Common myeloid progenitor, CD34-positive (primary cell): ENCODE measurements at regions not wholly inside any gene's neighbourhood (a gene's known extent, or its start where the extent isn't known, plus 50 kb on each side); places are given as distances from the start of the nearest gene placed in this dataset.
A peak's percentile ranks its signal among the peaks of the same experiment; 100 is the strongest.

ENCODE experiments used
- CTCF ChIA-PET: fragments of 350-600 bp; sonication (Branson Sonifier 250); formaldehyde crosslinking; loops from one replicate; lab custom pipeline; 2021; ENCODE audit warnings: antibody characterized with exemption; lab: Charles Lee
- POLR2A ChIA-PET: fragments of 350-600 bp; sonication (Branson Sonifier 250); formaldehyde crosslinking; loops from one replicate; lab custom pipeline; 2021; ENCODE audit warnings: antibody characterized with exemption; lab: Charles Lee
- DNase-seq, 3 donors: peaks; one replicate each; pipeline versions ENCODE4 v3.0.0 to v3.0.0-alpha.2; 2013
- H3K27ac ChIP-seq, 2 experiments: 1 replicate in 1 of 2; 2 replicates in 1 of 2; pipeline ENCODE4 v1.7.0; 2013; ENCODE audit warnings: inconsistent platforms in 2 of 2, low read length in 2 of 2, mild to moderate bottlenecking in 2 of 2, low read depth in 1 of 2, moderate library complexity in 1 of 2; ENCODE audit not compliant: severe bottlenecking in 2 of 2, insufficient read depth in 1 of 2, poor library complexity in 1 of 2
- H3K27me3 ChIP-seq, 5 experiments: replicated peaks in 2 of 5; 1 replicate in 3 of 5; 2 replicates in 2 of 5; pipeline versions ENCODE4 v1.6.1 to v1.7.0; 2013; ENCODE audit warnings: low read length in 4 of 5, mild to moderate bottlenecking in 2 of 5, moderate library complexity in 2 of 5, inconsistent platforms in 1 of 5; ENCODE audit not compliant: insufficient read depth in 5 of 5, control insufficient read depth in 4 of 5
- H3K36me3 ChIP-seq, 4 experiments: 1 replicate in 2 of 4; 2 replicates in 2 of 4; pipeline versions ENCODE4 v1.6.1 to v1.7.0; 2013; ENCODE audit warnings: low read length in 3 of 4, control low read depth in 1 of 4, mild to moderate bottlenecking in 1 of 4; ENCODE audit not compliant: control insufficient read depth in 4 of 4, insufficient read depth in 4 of 4
- H3K4me1 ChIP-seq, 4 experiments: 1 replicate in 3 of 4; 2 replicates in 1 of 4; pipeline versions ENCODE4 v1.6.1 to v1.7.1; 2013; ENCODE audit warnings: low read length in 3 of 4, mild to moderate bottlenecking in 3 of 4, control low read depth in 1 of 4, inconsistent platforms in 1 of 4, moderate library complexity in 1 of 4; ENCODE audit not compliant: control insufficient read depth in 4 of 4, insufficient read depth in 4 of 4; ENCODE audit errors: control extremely low read depth in 1 of 4
- H3K4me3 ChIP-seq, 7 experiments: 1 replicate in 4 of 7; 2 replicates in 3 of 7; pipeline versions ENCODE4 v1.5.1 to v1.7.0; 2013; ENCODE audit warnings: mild to moderate bottlenecking in 7 of 7, low read length in 6 of 7, moderate library complexity in 6 of 7, inconsistent platforms in 2 of 7, low read depth in 2 of 7, control low read depth in 1 of 7; ENCODE audit not compliant: insufficient read depth in 4 of 7, control insufficient read depth in 1 of 7; ENCODE audit errors: extremely low read depth in 1 of 7
- H3K9me3 ChIP-seq, 5 experiments: 1 replicate in 4 of 5; 2 replicates in 1 of 5; pipeline versions ENCODE4 v1.6.1 to v1.7.1; 2013; ENCODE audit warnings: low read length in 4 of 5, mild to moderate bottlenecking in 2 of 5, inconsistent platforms in 1 of 5, low read depth in 1 of 5, moderate library complexity in 1 of 5; ENCODE audit not compliant: control insufficient read depth in 4 of 5, insufficient read depth in 2 of 5; ENCODE audit errors: control extremely low read depth in 1 of 5
- WGBS: methylation state at CpG from one replicate; pipeline ENCODE4 v1.1.5; 2013; ENCODE audit not compliant: insufficient coverage; 5-methylcytosine and 5-hydroxymethylcytosine counted together

DNA sequence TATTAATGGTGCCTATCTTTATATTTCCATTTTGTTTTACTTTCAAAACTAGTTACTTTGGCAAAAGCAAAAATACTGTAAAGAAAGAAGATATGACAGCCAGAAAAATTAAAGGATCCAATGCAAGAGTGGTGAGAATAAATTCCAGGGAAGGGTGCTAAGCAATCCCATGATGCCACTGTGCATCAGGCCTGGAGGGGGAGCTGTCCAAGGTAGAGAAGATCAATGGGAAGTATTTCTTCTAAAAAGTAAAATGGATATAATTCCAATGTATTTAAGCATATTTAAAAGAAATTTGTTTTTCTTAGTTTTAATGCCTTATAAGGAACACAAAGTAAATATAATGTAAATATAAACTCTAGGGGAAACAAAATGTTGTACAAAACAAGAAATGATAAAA, 1382.2 kb upstream of the B3GALT2 start:
- POLR2A ChIA-PET = no interaction called here
- Histone ChIP-seq H3K4me1 (no peaks in the 10 kb centered on the region), H3K9me3 (no peaks in the 10 kb centered on the region), H3K4me3 (no peak overlapping the region), H3K36me3 (no peaks in the 10 kb centered on the region), H3K27ac (no peak overlapping the region), H3K27me3 (no peaks in the 10 kb centered on the region)
- CTCF ChIA-PET = no interaction called here
- no peak for DNase-seq

DNA sequence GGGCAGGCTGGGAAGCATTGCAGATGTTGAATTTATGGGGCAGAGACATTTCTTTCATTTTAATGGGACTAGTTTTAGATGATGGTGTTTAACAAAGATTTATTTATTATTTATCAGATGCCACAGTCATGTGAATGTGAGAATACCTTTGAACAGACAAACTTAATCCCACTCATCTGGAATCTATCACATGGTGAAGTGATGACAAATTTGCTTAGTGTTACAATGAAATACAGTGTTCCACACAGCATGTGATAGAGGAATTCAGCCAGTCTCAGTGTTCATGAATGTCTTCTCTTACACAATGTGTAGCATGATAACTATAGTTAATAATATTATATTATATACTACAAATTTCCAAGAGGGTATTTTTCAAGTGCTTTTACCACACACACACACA, 1361.7 kb upstream of the B3GALT2 start:
- Histone ChIP-seq H3K27me3 (no peaks in the 10 kb centered on the region), H3K4me3 (no peak overlapping the region), H3K9me3 (no peaks in the 10 kb centered on the region), H3K4me1 (peaks cover 0 to 5% (median 0%) of the 10 kb centered on the region in 4 experiments), H3K36me3 (no peaks in the 10 kb centered on the region), H3K27ac (no peak overlapping the region)
- no peak for DNase-seq
- POLR2A ChIA-PET = interaction anchor here (0.5 kb wide), 1 partner anchor 17 kb away, joined by 3 read pairs; no protein-coding TSS in a partner anchor
- CTCF ChIA-PET = no interaction called here

DNA sequence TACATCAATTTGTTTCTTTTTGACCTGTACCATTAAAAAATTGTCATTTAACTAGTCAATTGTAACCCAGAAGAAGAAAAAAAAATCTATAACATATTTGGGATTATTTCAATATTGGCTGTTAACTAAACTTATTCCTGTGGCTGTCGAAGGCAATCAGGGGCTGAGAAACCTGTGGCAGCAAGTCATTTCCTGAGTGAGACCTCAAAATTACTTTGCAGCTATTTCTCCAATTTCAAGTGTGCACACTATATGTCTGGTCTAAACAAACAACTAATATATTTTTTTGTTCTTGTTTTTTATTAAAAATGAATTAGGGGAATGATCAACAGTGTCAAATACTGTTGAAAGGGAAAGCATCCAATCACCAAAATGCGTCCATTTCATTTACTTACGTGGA, 1357.6 kb upstream of the B3GALT2 start:
- Histone ChIP-seq H3K4me3 (no peak overlapping the region), H3K27ac (no peak overlapping the region), H3K27me3 (no peaks in the 10 kb centered on the region), H3K9me3 (no peaks in the 10 kb centered on the region), H3K36me3 (no peaks in the 10 kb centered on the region), H3K4me1 (peaks cover 0 to 5% (median 0%) of the 10 kb centered on the region in 4 experiments)
- WGBS = 100% methylated on average over 2 of the region's 3 CpGs
- DNase-seq = peak in 1 of 3 donors; percentile 10
- POLR2A ChIA-PET = no interaction called here
- CTCF ChIA-PET = no interaction called here

DNA sequence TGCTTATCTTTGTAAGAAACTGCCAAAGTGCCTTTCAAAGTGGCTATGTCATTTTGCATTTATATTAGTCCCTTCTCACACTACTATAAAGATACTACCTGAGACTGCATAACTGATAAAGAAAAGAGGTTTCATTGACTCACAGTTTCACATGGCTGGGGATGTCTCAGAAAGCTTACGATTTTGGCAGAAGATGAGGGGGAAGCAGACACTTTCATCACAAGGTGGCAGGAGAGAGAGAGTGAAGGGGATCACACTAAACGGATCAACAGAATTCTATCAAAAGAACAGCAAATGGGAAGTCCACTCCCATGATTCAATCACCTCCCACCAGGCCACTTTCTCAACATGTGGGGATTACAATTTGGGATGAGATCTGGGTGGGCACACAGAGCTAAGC, 1352.0 kb upstream of the B3GALT2 start:
- Histone ChIP-seq H3K4me1 (peaks cover 0 to 9% (median 4%) of the 10 kb centered on the region in 4 experiments), H3K27me3 (no peaks in the 10 kb centered on the region), H3K36me3 (no peaks in the 10 kb centered on the region), H3K9me3 (no peaks in the 10 kb centered on the region), H3K4me3 (no peak overlapping the region), H3K27ac (no peak overlapping the region)
- WGBS = 92% methylated on average over 1 of the region's 2 CpGs
- DNase-seq = no peak
- CTCF ChIA-PET = no interaction called here
- POLR2A ChIA-PET = no interaction called here

DNA sequence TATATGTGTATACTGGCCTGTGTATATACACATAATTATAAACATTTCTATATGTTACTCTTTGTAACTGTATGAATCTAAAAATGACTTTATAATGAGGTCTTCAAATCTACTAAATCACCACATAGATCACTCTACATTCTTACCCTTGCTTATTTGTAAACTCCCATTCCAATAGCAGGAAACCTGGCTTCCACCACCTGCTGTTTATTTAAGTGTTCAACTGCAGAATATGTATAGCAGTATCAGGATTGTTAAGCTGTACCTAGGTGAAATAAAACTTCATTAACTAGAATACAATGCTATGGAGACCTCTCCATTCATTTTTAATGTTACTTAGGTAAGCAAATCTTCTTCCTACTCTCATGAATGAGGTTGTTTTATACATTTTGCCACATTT, 1351.1 kb upstream of the B3GALT2 start:
- H3K4me1 ChIP-seq = peaks cover 0 to 9% (median 4%) of the 10 kb centered on the region in 4 experiments
- ChIA-PET CTCF (no interaction called here), POLR2A (interaction anchor here (0.6 kb wide), 1 partner anchor 360 kb away, joined by 3 read pairs; no protein-coding TSS in a partner anchor)
- H3K4me3 ChIP-seq = no peak overlapping the region
- H3K27ac ChIP-seq = no peak overlapping the region
- no peaks in the 10 kb centered on the region for H3K36me3 ChIP-seq
- no peak for DNase-seq
- no peaks in the 10 kb centered on the region for H3K9me3 ChIP-seq
- H3K27me3 ChIP-seq = no peaks in the 10 kb centered on the region

DNA sequence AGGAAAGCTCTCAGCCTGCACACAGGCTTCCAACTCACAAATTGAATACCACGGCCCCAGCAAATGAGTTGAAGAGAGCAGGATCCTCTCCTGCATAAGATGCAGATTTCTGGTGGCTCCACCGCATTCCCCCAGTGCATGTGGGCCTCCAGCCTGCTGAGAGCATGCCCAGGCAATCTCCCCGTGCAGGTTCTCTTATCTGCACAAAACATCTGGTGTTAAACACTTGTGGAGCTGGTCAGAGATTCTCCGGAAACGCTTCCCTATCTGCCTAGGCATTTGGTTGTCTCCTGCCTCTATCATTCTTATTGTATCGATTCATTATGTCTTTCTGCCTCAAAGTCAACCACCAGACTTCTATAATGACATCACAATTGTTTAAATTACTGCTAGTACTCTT, 1349.0 kb upstream of the B3GALT2 start:
- Histone ChIP-seq H3K9me3 (no peaks in the 10 kb centered on the region), H3K4me3 (no peak overlapping the region), H3K4me1 (peaks cover 0 to 9% (median 4%) of the 10 kb centered on the region in 4 experiments), H3K36me3 (no peaks in the 10 kb centered on the region), H3K27ac (no peak overlapping the region), H3K27me3 (no peaks in the 10 kb centered on the region)
- 7% methylated on average over 4 of the region's 6 CpGs for WGBS
- DNase-seq = peak; percentile 23 to 73 (median 44)
- ChIA-PET CTCF (no interaction called here), POLR2A (no interaction called here)

DNA sequence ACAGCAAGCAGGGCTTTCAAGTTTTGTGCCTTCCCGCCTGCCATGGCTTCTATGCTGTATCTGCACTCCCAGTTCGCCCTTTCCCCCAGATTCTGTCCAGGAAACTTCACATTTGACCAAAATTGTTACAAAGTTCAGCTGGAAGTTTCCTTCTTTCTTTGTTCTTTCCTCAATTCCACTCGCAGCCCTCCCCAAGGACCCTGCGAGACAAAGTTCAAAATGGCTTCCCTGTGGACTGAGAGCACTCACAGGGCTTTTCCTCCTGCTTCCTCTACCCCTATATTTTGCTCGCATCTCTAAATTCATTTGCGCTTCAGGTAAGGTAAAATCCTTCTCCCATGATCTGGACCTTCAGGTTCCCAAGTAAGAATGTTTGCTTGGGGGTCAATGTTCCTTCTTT, 1348.4 kb upstream of the B3GALT2 start:
- H3K27ac ChIP-seq = no peak overlapping the region
- H3K36me3 ChIP-seq = no peaks in the 10 kb centered on the region
- H3K9me3 ChIP-seq = no peaks in the 10 kb centered on the region
- H3K27me3 ChIP-seq = no peaks in the 10 kb centered on the region
- ChIA-PET CTCF (no interaction called here), POLR2A (no interaction called here)
- WGBS = 97% methylated on average over 4 of the region's 6 CpGs
- H3K4me1 ChIP-seq = peaks cover 0 to 9% (median 4%) of the 10 kb centered on the region in 4 experiments
- no peak for DNase-seq
- H3K4me3 ChIP-seq = no peak overlapping the region
